H1 (cell line): ENCODE measurements at regions not wholly inside any gene's neighbourhood (a gene's known extent, or its start where the extent isn't known, plus 50 kb on each side); places are given as distances from the start of the nearest gene placed in this dataset.

ENCODE experiments used
- ASH2L ChIP-seq: fragments of 200-600, 300-600 bp; sonication (generic); IDR thresholded peaks from one replicate; pipeline ENCODE4 v1.7.1; 2017; ENCODE audit warnings: low read length
- JUN ChIP-seq: IDR thresholded peaks from 2 replicates; pipeline ENCODE4 v1.6.1; 2011; ENCODE audit warnings: low read depth, mild to moderate bottlenecking, improper control_type of control experiment, low read length
- KDM5A ChIP-seq: fragments of 200-600 bp; IDR thresholded peaks from 2 replicates; pipeline ENCODE4 v1.7.1; 2012; ENCODE audit warnings: mild to moderate bottlenecking, low read length, inconsistent platforms, mixed read lengths
- MAFK ChIP-seq: IDR thresholded peaks from 2 replicates; pipeline ENCODE4 v1.6.1; 2012; ENCODE audit warnings: low read depth, mild to moderate bottlenecking, improper control_type of control experiment, low read length
- PHF8 ChIP-seq: fragments of 200-600 bp; sonication (generic); conservative IDR thresholded peaks from 2 replicates; pipeline ENCODE4 v1.7.1; 2012; ENCODE audit warnings: low read depth, mild to moderate bottlenecking, inconsistent platforms, low read length, moderate library complexity
- POLR2AphosphoS5 ChIP-seq: IDR thresholded peaks from 2 replicates; pipeline ENCODE4 v1.6.1; 2011; ENCODE audit warnings: low read depth, low read length
- POU5F1 ChIP-seq: IDR thresholded peaks from 2 replicates; pipeline ENCODE4 v1.6.1; 2011; ENCODE audit warnings: low read depth, mild to moderate bottlenecking, low read length, moderate library complexity
- SIN3A ChIP-seq, 2 experiments: IDR thresholded peaks in 1 of 2; conservative IDR thresholded peaks in 1 of 2; 2 replicates each; pipeline ENCODE4 v1.6.1; 2011 to 2012; ENCODE audit warnings: low read length in 2 of 2, improper control_type of control experiment in 1 of 2, low read depth in 1 of 2, mild to moderate bottlenecking in 1 of 2
- TF ChIP-seq, protein P1 (sequence below): fragments of 300-600 bp; sonication (generic); IDR thresholded peaks from 2 replicates; pipeline ENCODE4 v1.7.1; 2012; ENCODE audit warnings: low read length, moderate library complexity, mild to moderate bottlenecking, inconsistent platforms; ENCODE audit not compliant: insufficient replicate concordance
- TF ChIP-seq, protein P2 (sequence below): IDR thresholded peaks from 2 replicates; pipeline ENCODE4 v1.6.1; 2012; ENCODE audit warnings: inconsistent platforms
- TF ChIP-seq, protein P3 (sequence below): IDR thresholded peaks from 2 replicates; pipeline ENCODE4 v1.6.1; 2011; ENCODE audit warnings: low read length, improper control_type of control experiment

DNA sequence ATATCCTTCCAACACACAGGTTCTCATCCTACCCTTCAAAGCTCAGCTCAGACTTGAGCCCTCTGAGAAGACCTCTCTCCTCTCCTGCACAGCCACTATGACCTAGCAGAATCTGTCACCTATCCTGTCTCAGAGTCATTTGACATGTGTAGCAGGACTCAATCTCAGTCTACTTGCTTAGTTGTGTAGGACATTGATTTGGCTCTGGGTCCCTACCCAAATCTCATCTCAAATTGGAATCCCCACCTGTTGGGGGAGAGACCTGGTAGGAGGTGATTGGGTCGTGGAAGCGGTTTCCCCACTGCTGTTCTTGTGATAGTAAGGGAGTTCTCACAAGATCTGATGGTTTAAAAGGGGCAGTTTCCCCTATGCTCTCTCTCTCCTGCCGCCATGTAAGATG lies 297.9 kb downstream of the CD83 start (continued):
- TF ChIP-seq, protein P1, sequence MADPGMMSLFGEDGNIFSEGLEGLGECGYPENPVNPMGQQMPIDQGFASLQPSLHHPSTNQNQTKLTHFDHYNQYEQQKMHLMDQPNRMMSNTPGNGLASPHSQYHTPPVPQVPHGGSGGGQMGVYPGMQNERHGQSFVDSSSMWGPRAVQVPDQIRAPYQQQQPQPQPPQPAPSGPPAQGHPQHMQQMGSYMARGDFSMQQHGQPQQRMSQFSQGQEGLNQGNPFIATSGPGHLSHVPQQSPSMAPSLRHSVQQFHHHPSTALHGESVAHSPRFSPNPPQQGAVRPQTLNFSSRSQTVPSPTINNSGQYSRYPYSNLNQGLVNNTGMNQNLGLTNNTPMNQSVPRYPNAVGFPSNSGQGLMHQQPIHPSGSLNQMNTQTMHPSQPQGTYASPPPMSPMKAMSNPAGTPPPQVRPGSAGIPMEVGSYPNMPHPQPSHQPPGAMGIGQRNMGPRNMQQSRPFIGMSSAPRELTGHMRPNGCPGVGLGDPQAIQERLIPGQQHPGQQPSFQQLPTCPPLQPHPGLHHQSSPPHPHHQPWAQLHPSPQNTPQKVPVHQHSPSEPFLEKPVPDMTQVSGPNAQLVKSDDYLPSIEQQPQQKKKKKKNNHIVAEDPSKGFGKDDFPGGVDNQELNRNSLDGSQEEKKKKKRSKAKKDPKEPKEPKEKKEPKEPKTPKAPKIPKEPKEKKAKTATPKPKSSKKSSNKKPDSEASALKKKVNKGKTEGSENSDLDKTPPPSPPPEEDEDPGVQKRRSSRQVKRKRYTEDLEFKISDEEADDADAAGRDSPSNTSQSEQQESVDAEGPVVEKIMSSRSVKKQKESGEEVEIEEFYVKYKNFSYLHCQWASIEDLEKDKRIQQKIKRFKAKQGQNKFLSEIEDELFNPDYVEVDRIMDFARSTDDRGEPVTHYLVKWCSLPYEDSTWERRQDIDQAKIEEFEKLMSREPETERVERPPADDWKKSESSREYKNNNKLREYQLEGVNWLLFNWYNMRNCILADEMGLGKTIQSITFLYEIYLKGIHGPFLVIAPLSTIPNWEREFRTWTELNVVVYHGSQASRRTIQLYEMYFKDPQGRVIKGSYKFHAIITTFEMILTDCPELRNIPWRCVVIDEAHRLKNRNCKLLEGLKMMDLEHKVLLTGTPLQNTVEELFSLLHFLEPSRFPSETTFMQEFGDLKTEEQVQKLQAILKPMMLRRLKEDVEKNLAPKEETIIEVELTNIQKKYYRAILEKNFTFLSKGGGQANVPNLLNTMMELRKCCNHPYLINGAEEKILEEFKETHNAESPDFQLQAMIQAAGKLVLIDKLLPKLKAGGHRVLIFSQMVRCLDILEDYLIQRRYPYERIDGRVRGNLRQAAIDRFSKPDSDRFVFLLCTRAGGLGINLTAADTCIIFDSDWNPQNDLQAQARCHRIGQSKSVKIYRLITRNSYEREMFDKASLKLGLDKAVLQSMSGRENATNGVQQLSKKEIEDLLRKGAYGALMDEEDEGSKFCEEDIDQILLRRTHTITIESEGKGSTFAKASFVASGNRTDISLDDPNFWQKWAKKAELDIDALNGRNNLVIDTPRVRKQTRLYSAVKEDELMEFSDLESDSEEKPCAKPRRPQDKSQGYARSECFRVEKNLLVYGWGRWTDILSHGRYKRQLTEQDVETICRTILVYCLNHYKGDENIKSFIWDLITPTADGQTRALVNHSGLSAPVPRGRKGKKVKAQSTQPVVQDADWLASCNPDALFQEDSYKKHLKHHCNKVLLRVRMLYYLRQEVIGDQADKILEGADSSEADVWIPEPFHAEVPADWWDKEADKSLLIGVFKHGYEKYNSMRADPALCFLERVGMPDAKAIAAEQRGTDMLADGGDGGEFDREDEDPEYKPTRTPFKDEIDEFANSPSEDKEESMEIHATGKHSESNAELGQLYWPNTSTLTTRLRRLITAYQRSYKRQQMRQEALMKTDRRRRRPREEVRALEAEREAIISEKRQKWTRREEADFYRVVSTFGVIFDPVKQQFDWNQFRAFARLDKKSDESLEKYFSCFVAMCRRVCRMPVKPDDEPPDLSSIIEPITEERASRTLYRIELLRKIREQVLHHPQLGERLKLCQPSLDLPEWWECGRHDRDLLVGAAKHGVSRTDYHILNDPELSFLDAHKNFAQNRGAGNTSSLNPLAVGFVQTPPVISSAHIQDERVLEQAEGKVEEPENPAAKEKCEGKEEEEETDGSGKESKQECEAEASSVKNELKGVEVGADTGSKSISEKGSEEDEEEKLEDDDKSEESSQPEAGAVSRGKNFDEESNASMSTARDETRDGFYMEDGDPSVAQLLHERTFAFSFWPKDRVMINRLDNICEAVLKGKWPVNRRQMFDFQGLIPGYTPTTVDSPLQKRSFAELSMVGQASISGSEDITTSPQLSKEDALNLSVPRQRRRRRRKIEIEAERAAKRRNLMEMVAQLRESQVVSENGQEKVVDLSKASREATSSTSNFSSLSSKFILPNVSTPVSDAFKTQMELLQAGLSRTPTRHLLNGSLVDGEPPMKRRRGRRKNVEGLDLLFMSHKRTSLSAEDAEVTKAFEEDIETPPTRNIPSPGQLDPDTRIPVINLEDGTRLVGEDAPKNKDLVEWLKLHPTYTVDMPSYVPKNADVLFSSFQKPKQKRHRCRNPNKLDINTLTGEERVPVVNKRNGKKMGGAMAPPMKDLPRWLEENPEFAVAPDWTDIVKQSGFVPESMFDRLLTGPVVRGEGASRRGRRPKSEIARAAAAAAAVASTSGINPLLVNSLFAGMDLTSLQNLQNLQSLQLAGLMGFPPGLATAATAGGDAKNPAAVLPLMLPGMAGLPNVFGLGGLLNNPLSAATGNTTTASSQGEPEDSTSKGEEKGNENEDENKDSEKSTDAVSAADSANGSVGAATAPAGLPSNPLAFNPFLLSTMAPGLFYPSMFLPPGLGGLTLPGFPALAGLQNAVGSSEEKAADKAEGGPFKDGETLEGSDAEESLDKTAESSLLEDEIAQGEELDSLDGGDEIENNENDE = no peak
- TF ChIP-seq, protein P2, sequence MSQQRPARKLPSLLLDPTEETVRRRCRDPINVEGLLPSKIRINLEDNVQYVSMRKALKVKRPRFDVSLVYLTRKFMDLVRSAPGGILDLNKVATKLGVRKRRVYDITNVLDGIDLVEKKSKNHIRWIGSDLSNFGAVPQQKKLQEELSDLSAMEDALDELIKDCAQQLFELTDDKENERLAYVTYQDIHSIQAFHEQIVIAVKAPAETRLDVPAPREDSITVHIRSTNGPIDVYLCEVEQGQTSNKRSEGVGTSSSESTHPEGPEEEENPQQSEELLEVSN = no peak
- TF ChIP-seq PHF8 = no peak
- no peak for TF ChIP-seq JUN
- TF ChIP-seq KDM5A = no peak
- TF ChIP-seq, protein P3, sequence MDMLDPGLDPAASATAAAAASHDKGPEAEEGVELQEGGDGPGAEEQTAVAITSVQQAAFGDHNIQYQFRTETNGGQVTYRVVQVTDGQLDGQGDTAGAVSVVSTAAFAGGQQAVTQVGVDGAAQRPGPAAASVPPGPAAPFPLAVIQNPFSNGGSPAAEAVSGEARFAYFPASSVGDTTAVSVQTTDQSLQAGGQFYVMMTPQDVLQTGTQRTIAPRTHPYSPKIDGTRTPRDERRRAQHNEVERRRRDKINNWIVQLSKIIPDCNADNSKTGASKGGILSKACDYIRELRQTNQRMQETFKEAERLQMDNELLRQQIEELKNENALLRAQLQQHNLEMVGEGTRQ = no peak
- no peak for TF ChIP-seq POU5F1
- no peak for TF ChIP-seq SIN3A (conservative IDR thresholded peaks at IDR 0.05 in 1 of 2, IDR thresholded peaks at IDR 0.05 in 1 of 2; ENCODE audit: low read depth in 1 of 2, low read length in 2 of 2)
- TF ChIP-seq POLR2AphosphoS5 = no peak
- TF ChIP-seq MAFK = no peak
- TF ChIP-seq ASH2L = no peak
